GM12872 (cell line): ENCODE measurements at regions not wholly inside any gene's neighbourhood (a gene's known extent, or its start where the extent isn't known, plus 50 kb on each side); places are given as distances from the start of the nearest gene placed in this dataset.

Experiments used
- TF ChIP-seq, protein P1 (sequence below): IDR thresholded peaks from 3 replicates; pipeline ENCODE4 v1.5.1; 2011; ENCODE audit warnings: low read depth, mild to moderate bottlenecking, low read length, moderate library complexity; ENCODE audit not compliant: insufficient read depth

DNA sequence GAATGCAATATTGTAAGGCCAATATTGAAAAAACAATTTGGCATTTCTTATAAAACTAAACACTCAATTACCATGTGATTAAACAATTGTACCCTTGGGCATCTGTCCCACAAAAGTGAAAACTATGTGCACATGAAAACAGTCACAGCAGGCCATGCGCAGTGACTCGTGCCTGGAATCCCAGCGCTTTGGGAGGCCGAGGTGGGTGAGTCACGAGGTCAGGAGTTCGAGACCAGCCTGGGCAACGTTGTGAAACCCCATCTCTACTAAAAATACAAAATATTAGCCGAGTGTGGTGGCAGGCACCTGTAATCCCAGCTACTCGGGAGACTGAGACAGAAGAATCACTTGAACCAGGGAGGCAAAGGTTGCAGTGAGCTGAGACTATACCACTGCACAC, 343.7 kb downstream of the DMRTA1 start:
- TF ChIP-seq, protein P1, sequence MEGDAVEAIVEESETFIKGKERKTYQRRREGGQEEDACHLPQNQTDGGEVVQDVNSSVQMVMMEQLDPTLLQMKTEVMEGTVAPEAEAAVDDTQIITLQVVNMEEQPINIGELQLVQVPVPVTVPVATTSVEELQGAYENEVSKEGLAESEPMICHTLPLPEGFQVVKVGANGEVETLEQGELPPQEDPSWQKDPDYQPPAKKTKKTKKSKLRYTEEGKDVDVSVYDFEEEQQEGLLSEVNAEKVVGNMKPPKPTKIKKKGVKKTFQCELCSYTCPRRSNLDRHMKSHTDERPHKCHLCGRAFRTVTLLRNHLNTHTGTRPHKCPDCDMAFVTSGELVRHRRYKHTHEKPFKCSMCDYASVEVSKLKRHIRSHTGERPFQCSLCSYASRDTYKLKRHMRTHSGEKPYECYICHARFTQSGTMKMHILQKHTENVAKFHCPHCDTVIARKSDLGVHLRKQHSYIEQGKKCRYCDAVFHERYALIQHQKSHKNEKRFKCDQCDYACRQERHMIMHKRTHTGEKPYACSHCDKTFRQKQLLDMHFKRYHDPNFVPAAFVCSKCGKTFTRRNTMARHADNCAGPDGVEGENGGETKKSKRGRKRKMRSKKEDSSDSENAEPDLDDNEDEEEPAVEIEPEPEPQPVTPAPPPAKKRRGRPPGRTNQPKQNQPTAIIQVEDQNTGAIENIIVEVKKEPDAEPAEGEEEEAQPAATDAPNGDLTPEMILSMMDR, result no peak

DNA sequence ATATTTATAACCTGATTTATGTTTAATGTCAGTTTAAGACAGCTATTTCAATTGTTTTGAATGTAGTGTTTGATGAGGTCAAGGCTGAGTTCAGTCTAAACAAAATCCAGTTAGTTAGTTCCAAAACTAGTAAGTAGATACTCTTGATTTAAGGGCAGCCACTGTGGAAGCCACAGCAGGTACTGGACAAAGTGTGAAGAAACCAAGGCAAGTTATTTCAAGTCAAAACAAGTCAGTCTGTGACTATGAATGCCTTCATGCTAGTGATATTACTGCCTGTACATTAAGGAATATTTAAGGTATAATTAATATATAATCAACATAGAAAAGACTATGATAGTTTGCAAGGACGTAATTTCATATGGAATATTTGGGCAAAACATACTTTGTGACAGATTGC, 362.3 kb downstream of the DMRTA1 start:
- TF ChIP-seq, protein P1, result no peak

DNA sequence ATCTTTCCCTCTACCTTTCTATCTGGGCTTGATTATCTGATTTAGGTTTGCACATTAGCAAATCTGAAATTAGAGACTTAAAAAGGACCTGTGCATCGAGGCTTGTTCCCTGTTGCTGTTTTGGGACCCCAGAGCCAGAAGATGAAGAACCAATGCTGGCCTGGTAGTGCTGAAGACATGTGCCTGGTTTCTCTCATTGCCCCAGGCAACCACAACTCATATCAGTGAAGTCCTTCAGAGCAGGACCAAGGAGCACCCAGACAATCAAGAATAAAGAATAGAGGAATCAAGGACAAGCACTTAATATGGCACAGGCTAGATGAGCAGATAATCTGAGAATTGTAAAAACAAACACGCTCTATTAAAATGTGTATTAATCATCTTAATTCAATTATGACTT, 362.7 kb downstream of the DMRTA1 start:
- TF ChIP-seq, protein P1, result no peak

DNA sequence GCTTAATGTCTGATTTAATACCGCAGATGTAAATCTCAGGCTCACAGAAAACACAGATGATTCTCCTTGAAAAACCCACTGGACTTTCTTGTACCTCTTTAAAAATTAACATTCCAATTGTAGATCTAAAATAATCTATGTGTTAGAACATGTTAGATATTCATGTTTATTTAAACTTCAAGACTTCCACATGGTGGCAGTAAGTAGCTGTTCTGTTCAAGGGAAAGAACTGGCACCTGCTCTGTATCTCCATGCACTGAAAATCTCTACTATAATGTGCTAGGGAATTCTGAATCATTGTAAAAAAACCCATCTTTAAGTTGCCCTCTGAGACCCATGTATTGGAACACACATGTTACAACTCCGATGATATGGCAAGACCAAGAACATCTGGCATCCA, 366.9 kb downstream of the DMRTA1 start:
- TF ChIP-seq, protein P1, result no peak

DNA sequence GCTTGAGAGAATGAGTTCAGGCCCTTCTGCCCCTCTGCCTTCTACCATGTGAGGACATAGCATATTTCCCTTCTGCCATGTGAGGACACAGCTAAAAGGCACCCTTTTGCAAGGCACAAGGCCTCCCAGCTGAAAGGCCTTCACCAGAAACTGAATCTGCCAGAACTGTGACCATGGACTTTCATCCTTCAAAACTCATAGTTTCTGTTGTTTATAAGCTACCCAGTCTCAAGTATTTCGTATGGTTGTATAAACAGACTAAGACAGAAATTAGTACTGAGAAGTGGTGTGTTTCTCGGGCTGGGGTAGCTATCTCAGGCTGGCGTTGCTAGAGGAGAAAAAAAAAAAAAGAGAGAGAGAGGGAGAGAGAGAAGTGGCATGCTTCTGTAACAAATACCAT, 368.6 kb downstream of the DMRTA1 start:
- TF ChIP-seq, protein P1, result no peak

DNA sequence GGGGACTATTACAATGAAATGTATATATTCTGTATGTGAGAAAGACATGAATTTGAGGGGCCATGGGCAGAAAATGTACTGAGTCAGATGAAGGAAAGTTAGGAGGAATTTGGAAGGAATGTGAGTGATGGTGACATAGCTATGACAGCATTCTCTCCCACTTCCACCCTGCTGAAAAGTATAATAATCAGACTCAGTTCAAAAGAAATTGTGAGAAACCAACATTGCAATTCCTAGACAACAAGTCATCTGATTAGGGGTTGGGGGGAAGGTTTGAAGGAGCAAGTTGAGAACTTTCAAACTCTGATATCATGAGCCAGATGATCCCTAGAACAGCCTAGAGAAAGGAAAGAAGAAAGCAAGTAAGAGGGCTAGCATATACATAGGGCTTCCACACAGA, 370.6 kb downstream of the DMRTA1 start:
- TF ChIP-seq, protein P1, result no peak

DNA sequence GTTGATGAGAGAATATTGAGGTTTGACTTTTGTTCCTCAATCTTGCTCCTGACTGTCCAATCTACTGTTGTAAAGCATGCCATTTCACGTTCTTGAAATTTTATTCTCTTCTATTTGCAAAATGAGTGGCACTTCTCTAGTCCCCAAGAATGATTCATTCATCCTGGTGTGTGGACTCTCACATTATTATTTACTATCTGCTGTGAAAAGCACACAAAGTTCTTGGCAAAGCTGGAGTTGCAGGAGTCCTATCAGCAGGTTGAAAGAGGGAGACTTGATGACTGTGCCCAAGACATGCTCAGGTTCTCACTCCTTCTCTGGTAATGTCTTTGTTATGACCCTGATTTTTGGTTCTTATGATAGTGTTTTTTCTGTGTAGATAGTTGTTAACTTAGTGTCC, 382.6 kb downstream of the DMRTA1 start:
- TF ChIP-seq, protein P1, result no peak

DNA sequence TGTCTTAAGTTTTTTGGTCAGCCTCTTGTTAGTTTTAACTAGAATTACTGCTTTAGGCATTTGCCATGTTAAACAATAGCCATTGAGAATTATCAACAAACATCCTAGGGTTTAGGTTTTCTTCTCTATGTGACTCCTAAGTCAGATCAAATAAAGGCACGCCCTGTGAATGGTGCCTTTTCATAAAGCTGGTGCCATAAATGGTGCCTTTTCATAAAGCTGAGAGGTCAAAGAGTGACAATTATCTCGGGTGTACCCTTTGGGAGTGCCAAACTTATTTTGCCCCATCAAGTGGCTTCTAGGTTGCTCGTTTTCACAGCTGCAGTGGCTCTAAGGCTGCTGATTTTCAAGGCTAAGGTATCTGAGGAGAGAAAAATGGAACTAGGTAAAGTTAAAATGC, 391.6 kb downstream of the DMRTA1 start:
- TF ChIP-seq, protein P1, result no peak
